ENCODE measurements at regions not wholly inside any gene's neighbourhood (a gene's known extent, or its start where the extent isn't known, plus 50 kb on each side); places are given as distances from the start of the nearest gene placed in this dataset.

DNA sequence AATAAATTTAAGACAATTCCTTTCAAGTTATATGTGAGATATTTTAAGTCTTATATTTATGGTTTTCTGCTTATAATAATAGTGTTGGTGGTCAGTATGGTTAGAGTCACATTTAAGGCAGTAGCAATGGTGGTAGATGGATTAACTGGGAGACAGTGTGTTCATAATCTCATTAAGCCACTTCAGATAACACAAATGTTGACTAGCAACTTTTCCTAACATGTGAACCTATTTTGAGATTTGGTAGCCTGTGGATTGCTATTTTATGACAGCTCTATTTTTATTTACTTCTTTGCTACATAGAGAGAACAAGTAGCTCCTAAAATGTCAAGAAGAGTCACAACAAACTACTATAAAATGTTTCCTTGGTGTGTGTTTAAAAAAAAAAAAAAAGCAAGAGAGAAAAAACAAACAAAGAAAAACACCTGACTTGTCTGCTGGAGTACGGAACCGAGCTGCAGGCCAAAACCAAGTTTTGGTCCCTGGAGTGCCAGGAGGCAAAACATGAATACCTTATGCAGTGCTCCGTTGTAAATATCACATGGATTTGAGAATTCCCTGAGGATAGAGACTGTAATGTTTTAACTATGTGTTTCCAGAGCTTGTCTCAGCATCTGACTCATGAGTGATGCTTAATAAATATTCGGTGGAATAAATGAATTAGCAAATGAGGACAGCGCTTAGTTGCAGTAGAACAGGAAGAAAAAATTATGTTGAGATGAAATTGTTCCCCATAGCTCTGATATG, 457.1 kb upstream of the ROBO2 start:
- H3K4me1 ChIP-seq (replicated peaks in 1 of 4; ENCODE audit: control insufficient read depth in 3 of 4, insufficient read depth in 4 of 4, low read length in 3 of 4) = no peaks in the 10 kb centered on the region
- no peak overlapping the region for H3K4me2 ChIP-seq (ENCODE audit: insufficient read depth in 1 of 2, low read depth in 2 of 2, low read length in 2 of 2)
- WGBS, 2 experiments (ENCODE audit: extremely low coverage in 1 of 2, insufficient coverage in 1 of 2, insufficient read length in 1 of 2, insufficient replicate concordance in 2 of 2, low coverage in 1 of 2, low lambda C conversion rate in 2 of 2, missing lambda C conversion rate in 1 of 2) = 76% methylated on average over 5 of the region's 5 CpGs; no CpG with 5 or more reads in 1 of the 2 experiments
- no peak overlapping the region for H2BK5ac ChIP-seq (ENCODE audit: low read depth, low read length)
- POLR2A ChIA-PET (ENCODE audit: partially characterized antibody) = no interaction called here
- no peak overlapping the region for H3K23ac ChIP-seq (ENCODE audit: insufficient read length)
- H3K56ac ChIP-seq (replicated peaks; ENCODE audit: insufficient read length, low read depth, low read length) = no peak overlapping the region
- no peak overlapping the region for H3K14ac ChIP-seq (ENCODE audit: insufficient read length)
- H3K23me2 ChIP-seq (ENCODE audit: low read depth, low read length) = no peaks in the 10 kb centered on the region
- no peak overlapping the region for H4K91ac ChIP-seq (replicated peaks; ENCODE audit: insufficient read length, low read length)
- no peak overlapping the region for H2AFZ ChIP-seq (ENCODE audit: low read length)
- CTCF ChIA-PET (ENCODE audit: partially characterized antibody) = interaction anchor here (1.6 kb wide), 1 partner anchor 13 kb away, joined by 4 read pairs; no protein-coding TSS in a partner anchor
- no peak overlapping the region for H3K4ac ChIP-seq (replicated peaks; ENCODE audit: insufficient read length, low read depth, low read length)
- H3K9me3 ChIP-seq (ENCODE audit: insufficient read depth in 2 of 2, low read depth in 1 of 2, low read length in 1 of 2) = no peaks in the 10 kb centered on the region
- H2AK5ac ChIP-seq (ENCODE audit: low read depth, low read length) = no peak overlapping the region
- H4K8ac ChIP-seq (ENCODE audit: extremely low read depth, insufficient read depth, low read length) = no peak overlapping the region
- FAIRE-seq = no peak
- DNase-seq (ENCODE audit: low read depth in 1 of 2, low spot score in 2 of 2) = no peak
- H4K20me1 ChIP-seq (replicated peaks in 1 of 2; ENCODE audit: control insufficient read depth in 1 of 2, insufficient read depth in 2 of 2, low read length in 2 of 2) = no peaks in the 10 kb centered on the region
- H4K5ac ChIP-seq (ENCODE audit: insufficient read length, low read depth, low read length) = no peak overlapping the region
- no peak overlapping the region for H3K18ac ChIP-seq (ENCODE audit: extremely low read depth, low read length)
- H3K27me3 ChIP-seq (replicated peaks in 1 of 4; ENCODE audit: control insufficient read depth in 3 of 4, extremely low read depth in 1 of 4, insufficient read depth in 3 of 4, low read length in 3 of 4) = no peaks in the 10 kb centered on the region
- H3K36me3 ChIP-seq (ENCODE audit: control insufficient read depth in 2 of 4, insufficient read depth in 4 of 4, low read length in 3 of 4) = no peaks in the 10 kb centered on the region
- H3K27ac ChIP-seq (ENCODE audit: low read depth, low read length) = no peak overlapping the region
- no peak overlapping the region for H2BK12ac ChIP-seq (ENCODE audit: low read depth, low read length)
- H2BK20ac ChIP-seq (ENCODE audit: low read length) = no peak overlapping the region
- H3K79me1 ChIP-seq (ENCODE audit: low read depth, low read length) = no peaks in the 10 kb centered on the region
- H2BK120ac ChIP-seq (replicated peaks; ENCODE audit: low read depth, low read length) = no peak overlapping the region
- H3K9ac ChIP-seq (replicated peaks in 1 of 4; ENCODE audit: extremely low read depth in 1 of 4, low read depth in 3 of 4, low read length in 3 of 4) = no peak overlapping the region
- H3K79me2 ChIP-seq (ENCODE audit: control insufficient read depth in 1 of 2, insufficient read depth in 2 of 2, low read length in 2 of 2) = no peaks in the 10 kb centered on the region
- H3K4me3 ChIP-seq (ENCODE audit: extremely low read depth in 1 of 4, insufficient read depth in 2 of 4, low read depth in 3 of 4, low read length in 4 of 4) = no peak overlapping the region
- no peak overlapping the region for H2BK15ac ChIP-seq (ENCODE audit: low read length)
- TF ChIP-seq TBP (IDR thresholded peaks at IDR 0.05; ENCODE audit: low read depth, low read length) (no peak), HDAC2 (IDR thresholded peaks at IDR 0.05; ENCODE audit: borderline replicate concordance in 1 of 2, low read depth in 2 of 2, low read length in 2 of 2) (no peak), JUN (IDR thresholded peaks at IDR 0.05; ENCODE audit: low read depth, low read length) (no peak), TCF12 (IDR thresholded peaks at IDR 0.05; ENCODE audit: low read depth, low read length) (no peak), CBX8 (IDR thresholded peaks at IDR 0.05; ENCODE audit: borderline replicate concordance, low read depth, low read length) (no peak), RXRA (IDR thresholded peaks at IDR 0.05; ENCODE audit: insufficient read depth, low read depth, low read length) (no peak), RAD21 (IDR thresholded peaks at IDR 0.05 in 1 of 2, conservative IDR thresholded peaks at IDR 0.05 in 1 of 2; ENCODE audit: low read depth in 2 of 2, low read length in 2 of 2) (no peak), KDM5A (IDR thresholded peaks at IDR 0.05; ENCODE audit: low read length) (no peak), MAFK (IDR thresholded peaks at IDR 0.05; ENCODE audit: low read depth, low read length) (no peak), CHD2 (IDR thresholded peaks at IDR 0.05; ENCODE audit: low read length) (no peak), SP1 (IDR thresholded peaks at IDR 0.05; ENCODE audit: low read depth, low read length) (no peak)
- TF ChIP-seq, protein P1, sequence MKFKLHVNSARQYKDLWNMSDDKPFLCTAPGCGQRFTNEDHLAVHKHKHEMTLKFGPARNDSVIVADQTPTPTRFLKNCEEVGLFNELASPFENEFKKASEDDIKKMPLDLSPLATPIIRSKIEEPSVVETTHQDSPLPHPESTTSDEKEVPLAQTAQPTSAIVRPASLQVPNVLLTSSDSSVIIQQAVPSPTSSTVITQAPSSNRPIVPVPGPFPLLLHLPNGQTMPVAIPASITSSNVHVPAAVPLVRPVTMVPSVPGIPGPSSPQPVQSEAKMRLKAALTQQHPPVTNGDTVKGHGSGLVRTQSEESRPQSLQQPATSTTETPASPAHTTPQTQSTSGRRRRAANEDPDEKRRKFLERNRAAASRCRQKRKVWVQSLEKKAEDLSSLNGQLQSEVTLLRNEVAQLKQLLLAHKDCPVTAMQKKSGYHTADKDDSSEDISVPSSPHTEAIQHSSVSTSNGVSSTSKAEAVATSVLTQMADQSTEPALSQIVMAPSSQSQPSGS (IDR thresholded peaks at IDR 0.05; ENCODE audit: low read length) = no peak

Measured in H1 (cell line).